ENCODE measurements at regions not wholly inside any gene's neighbourhood (a gene's known extent, or its start where the extent isn't known, plus 50 kb on each side); places are given as distances from the start of the nearest gene placed in this dataset.

DNA sequence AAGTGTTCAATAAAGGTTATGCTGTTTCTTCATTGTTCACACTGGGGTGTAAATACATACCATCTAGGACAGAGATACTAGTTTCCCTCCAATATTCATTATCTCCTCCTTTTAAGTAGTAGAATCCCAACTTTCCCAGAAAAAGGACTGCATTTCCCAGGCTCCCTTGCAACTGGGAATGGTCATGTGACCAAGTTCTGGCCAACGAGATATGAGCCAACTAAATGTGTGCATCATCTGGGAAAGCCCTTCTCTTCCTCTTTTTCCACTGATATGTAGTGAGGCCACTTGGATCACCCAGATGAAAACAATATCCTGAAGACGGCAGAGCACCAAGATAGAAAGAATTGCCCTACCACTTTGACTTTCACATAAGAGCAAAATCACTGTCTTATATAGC, 97.9 kb upstream of the PTPRT start:
- H3K36me3 ChIP-seq (replicated peaks in 1 of 2; ENCODE audit: control insufficient read depth in 1 of 2, insufficient read depth in 2 of 2, low read length in 2 of 2), result no peaks in the 10 kb centered on the region
- intact Hi-C loops (cut with micrococcal nuclease; ENCODE audit: unreplicated experiment) (no loop called here), in situ Hi-C loops (cut with HindIII; ENCODE audit: extremely low pct_ligation_motif_present, low pct_unique_long_range_greater_than_20kb) (no loop called here)
- ChIA-PET POLR2A (no interaction called here), CTCF (ENCODE audit: low intra/inter-chr PET ratio, low total read pairs) (no interaction called here)
- 11% methylated on average over 2 of the region's 2 CpGs for WGBS (ENCODE audit: low lambda C conversion rate)
- BruUV-seq (replicated peaks), result no TSS peak
- no peaks in the 10 kb centered on the region for H3K79me2 ChIP-seq (ENCODE audit: insufficient read depth, low read length)
- H2AFZ ChIP-seq (ENCODE audit: low read length), result no peak overlapping the region
- DNase-seq (ENCODE audit: low spot score) (no peak), ATAC-seq (no peak), FAIRE-seq (no peak)
- TF ChIP-seq ZNF530 (CRISPR knock-in tag; IDR thresholded peaks at IDR 0.05; ENCODE audit: low read depth) (no peak), RAD51 (IDR thresholded peaks at IDR 0.05; ENCODE audit: borderline replicate concordance) (peak; percentile 22; the same call in 1 of the 2 replicates), NFYB (CRISPR knock-in tag; IDR thresholded peaks at IDR 0.05) (peak; percentile 22; the same call in 1 of the 2 replicates), NFIC (IDR thresholded peaks at IDR 0.05; ENCODE audit: low read length) (no peak), THAP11 (CRISPR knock-in tag; IDR thresholded peaks at IDR 0.05) (peak; percentile 63), ZNF143 (CRISPR knock-in tag; IDR thresholded peaks at IDR 0.05) (peak; percentile 80)
- H4K20me1 ChIP-seq (ENCODE audit: insufficient read depth, low read length), result no peaks in the 10 kb centered on the region
- H3K4me3 ChIP-seq (replicated peaks in 1 of 3; ENCODE audit: insufficient read depth in 1 of 3, low read depth in 2 of 3, low read length in 3 of 3), result no peak overlapping the region
- no peak overlapping the region for H3K4me2 ChIP-seq (ENCODE audit: low read depth, low read length)
- no peaks in the 10 kb centered on the region for H3K9me3 ChIP-seq (ENCODE audit: low read length)
- no peaks in the 10 kb centered on the region for H3K4me1 ChIP-seq (ENCODE audit: insufficient read depth, low read length)
- H3K27ac ChIP-seq (ENCODE audit: extremely low read length, insufficient read depth, low read length), result no peak overlapping the region
- H3K27me3 ChIP-seq (ENCODE audit: control insufficient read depth in 1 of 2, insufficient read depth in 2 of 2, low read length in 2 of 2), result no peaks in the 10 kb centered on the region; a peak in 1 of 5 replicates
- H3K9ac ChIP-seq (ENCODE audit: insufficient read depth, low read depth, low read length), result no peak overlapping the region

DNA sequence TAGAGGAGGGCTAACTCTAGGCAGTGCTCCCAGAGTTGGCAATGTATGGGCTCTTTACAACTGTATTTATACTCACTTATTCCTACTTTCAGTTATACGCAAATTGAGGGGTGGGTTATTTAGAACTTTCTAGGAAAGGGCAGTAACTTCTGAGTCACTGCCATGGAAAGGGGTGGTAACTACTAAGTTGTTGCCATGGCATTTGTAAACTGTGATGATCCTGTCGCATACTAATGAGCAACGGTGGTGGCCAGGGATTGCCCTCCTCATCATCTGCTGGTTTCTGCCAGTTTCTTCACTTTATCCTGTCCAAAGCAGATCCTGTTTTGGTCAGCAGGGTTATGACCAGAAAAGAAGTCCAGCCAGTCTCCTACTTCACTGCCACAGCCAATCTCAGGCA, 95.5 kb upstream of the PTPRT start:
- H3K4me1 ChIP-seq (ENCODE audit: insufficient read depth, low read length), result no peaks in the 10 kb centered on the region
- no peak for ATAC-seq
- H3K4me2 ChIP-seq (ENCODE audit: low read depth, low read length), result no peak overlapping the region
- H3K27me3 ChIP-seq (ENCODE audit: control insufficient read depth in 1 of 2, insufficient read depth in 2 of 2, low read length in 2 of 2), result no peaks in the 10 kb centered on the region; a peak in 1 of 5 replicates
- DNase-seq (ENCODE audit: low spot score), result no peak
- ChIA-PET CTCF (ENCODE audit: low intra/inter-chr PET ratio, low total read pairs) (no interaction called here), POLR2A (no interaction called here)
- H3K36me3 ChIP-seq (replicated peaks in 1 of 2; ENCODE audit: control insufficient read depth in 1 of 2, insufficient read depth in 2 of 2, low read length in 2 of 2), result no peaks in the 10 kb centered on the region
- H3K4me3 ChIP-seq (replicated peaks in 1 of 3; ENCODE audit: insufficient read depth in 1 of 3, low read depth in 2 of 3, low read length in 3 of 3), result no peak overlapping the region
- BruUV-seq (replicated peaks), result no TSS peak
- H2AFZ ChIP-seq (ENCODE audit: low read length), result no peak overlapping the region
- intact Hi-C loops (cut with micrococcal nuclease; ENCODE audit: unreplicated experiment), result no loop called here
- no peak overlapping the region for H3K9ac ChIP-seq (ENCODE audit: insufficient read depth, low read depth, low read length)
- no peaks in the 10 kb centered on the region for H3K79me2 ChIP-seq (ENCODE audit: insufficient read depth, low read length)
- WGBS (ENCODE audit: low lambda C conversion rate), result 10% methylated on average over 3 of the region's 3 CpGs
- in situ Hi-C loops (cut with HindIII; ENCODE audit: extremely low pct_ligation_motif_present, low pct_unique_long_range_greater_than_20kb), result no loop called here
- no peaks in the 10 kb centered on the region for H3K9me3 ChIP-seq (ENCODE audit: low read length)
- no peaks in the 10 kb centered on the region for H4K20me1 ChIP-seq (ENCODE audit: insufficient read depth, low read length)
- H3K27ac ChIP-seq (ENCODE audit: extremely low read length, insufficient read depth, low read length), result no peak overlapping the region
- FAIRE-seq, result no peak
- TF ChIP-seq, protein P1, sequence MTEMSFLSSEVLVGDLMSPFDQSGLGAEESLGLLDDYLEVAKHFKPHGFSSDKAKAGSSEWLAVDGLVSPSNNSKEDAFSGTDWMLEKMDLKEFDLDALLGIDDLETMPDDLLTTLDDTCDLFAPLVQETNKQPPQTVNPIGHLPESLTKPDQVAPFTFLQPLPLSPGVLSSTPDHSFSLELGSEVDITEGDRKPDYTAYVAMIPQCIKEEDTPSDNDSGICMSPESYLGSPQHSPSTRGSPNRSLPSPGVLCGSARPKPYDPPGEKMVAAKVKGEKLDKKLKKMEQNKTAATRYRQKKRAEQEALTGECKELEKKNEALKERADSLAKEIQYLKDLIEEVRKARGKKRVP (CRISPR knock-in tag; IDR thresholded peaks at IDR 0.05), result no peak
- TF ChIP-seq, protein P2, sequence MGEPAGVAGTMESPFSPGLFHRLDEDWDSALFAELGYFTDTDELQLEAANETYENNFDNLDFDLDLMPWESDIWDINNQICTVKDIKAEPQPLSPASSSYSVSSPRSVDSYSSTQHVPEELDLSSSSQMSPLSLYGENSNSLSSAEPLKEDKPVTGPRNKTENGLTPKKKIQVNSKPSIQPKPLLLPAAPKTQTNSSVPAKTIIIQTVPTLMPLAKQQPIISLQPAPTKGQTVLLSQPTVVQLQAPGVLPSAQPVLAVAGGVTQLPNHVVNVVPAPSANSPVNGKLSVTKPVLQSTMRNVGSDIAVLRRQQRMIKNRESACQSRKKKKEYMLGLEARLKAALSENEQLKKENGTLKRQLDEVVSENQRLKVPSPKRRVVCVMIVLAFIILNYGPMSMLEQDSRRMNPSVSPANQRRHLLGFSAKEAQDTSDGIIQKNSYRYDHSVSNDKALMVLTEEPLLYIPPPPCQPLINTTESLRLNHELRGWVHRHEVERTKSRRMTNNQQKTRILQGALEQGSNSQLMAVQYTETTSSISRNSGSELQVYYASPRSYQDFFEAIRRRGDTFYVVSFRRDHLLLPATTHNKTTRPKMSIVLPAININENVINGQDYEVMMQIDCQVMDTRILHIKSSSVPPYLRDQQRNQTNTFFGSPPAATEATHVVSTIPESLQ (CRISPR knock-in tag; conservative IDR thresholded peaks at IDR 0.05), result no peak
- TF ChIP-seq ZKSCAN8 (CRISPR knock-in tag; IDR thresholded peaks at IDR 0.05; ENCODE audit: borderline replicate concordance) (no peak), PHF8 (CRISPR knock-in tag; IDR thresholded peaks at IDR 0.05) (no peak), ZNF788 (CRISPR knock-in tag; IDR thresholded peaks at IDR 0.05; ENCODE audit: borderline replicate concordance) (no peak), MTA3 (CRISPR knock-in tag; IDR thresholded peaks at IDR 0.05) (no peak), FOXJ3 (CRISPR knock-in tag; IDR thresholded peaks at IDR 0.05; ENCODE audit: borderline replicate concordance) (no peak), ZNF572 (CRISPR knock-in tag; IDR thresholded peaks at IDR 0.05) (no peak), STAG1 (CRISPR knock-in tag; IDR thresholded peaks at IDR 0.05) (no peak), ZFYVE20 (CRISPR knock-in tag; IDR thresholded peaks at IDR 0.05; ENCODE audit: borderline replicate concordance, low read depth) (no peak), ZBTB42 (CRISPR knock-in tag; IDR thresholded peaks at IDR 0.05) (no peak), SMYD3 (CRISPR knock-in tag; IDR thresholded peaks at IDR 0.05) (no peak), NFATC3 (CRISPR knock-in tag; IDR thresholded peaks at IDR 0.05) (no peak), ZNF317 (CRISPR knock-in tag; IDR thresholded peaks at IDR 0.05) (no peak), KMT2A (CRISPR knock-in tag; IDR thresholded peaks at IDR 0.05) (no peak)

All from HepG2 (cell line).